IMR-90 (cell line): ENCODE measurements at regions not wholly inside any gene's neighbourhood (a gene's known extent, or its start where the extent isn't known, plus 50 kb on each side); places are given as distances from the start of the nearest gene placed in this dataset.
A peak's percentile ranks its signal among the peaks of the same experiment; 100 is the strongest.

Experiments used
- ATAC-seq: fragments of 200-7000 bp; cut with Tn5 transposase; 2 replicates; pipeline ENCODE4 v1.9.1; 2020; ENCODE audit warnings: low read depth, mild to moderate bottlenecking, moderate library complexity
- BruUV-seq: library from RNA; stranded (reverse); fragments of 400-500 nt; replicated peaks from 2 replicates; lab custom pipeline; 2021; lab: Mats Ljungman, UMichigan
- CTCF ChIA-PET: fragments of 300-600 bp; formaldehyde crosslinking; extraction: SDS; loops from one replicate; lab custom pipeline; 2021; ENCODE audit warnings: antibody characterized with exemption; lab: Yijun Ruan, JAX
- POLR2A ChIA-PET: fragments of 300-600 bp; sonication (Branson Sonifier 250); formaldehyde crosslinking; loops from one replicate; lab custom pipeline; 2022; ENCODE audit warnings: antibody characterized with exemption; ENCODE audit not compliant: unreplicated experiment; lab: Charles Lee
- DNase-seq: peaks from one replicate; pipeline ENCODE4 v3.0.0; 2013
- H2AFZ ChIP-seq: replicated peaks from 2 replicates; pipeline ENCODE3; 2013; ENCODE audit warnings: low read length, mild to moderate bottlenecking; ENCODE audit not compliant: poor library complexity
- H2AK5ac ChIP-seq: 2 replicates; pipeline ENCODE4 v1.6.1; 2013; ENCODE audit warnings: low read depth, low read length, inconsistent platforms
- H2AK9ac ChIP-seq: replicated peaks from 2 replicates; pipeline ENCODE3; 2013; ENCODE audit warnings: mild to moderate bottlenecking, low read depth, low read length, moderate library complexity; ENCODE audit not compliant: poor library complexity
- H2BK120ac ChIP-seq: 2 replicates; pipeline ENCODE4 v1.6.1; 2013; ENCODE audit warnings: low read depth, low read length, inconsistent platforms
- H2BK15ac ChIP-seq: 3 replicates; pipeline ENCODE4 v1.6.1; 2013; ENCODE audit warnings: low read depth, low read length, inconsistent platforms
- H2BK20ac ChIP-seq: 2 replicates; pipeline ENCODE4 v1.6.1; 2013; ENCODE audit warnings: low read depth, mild to moderate bottlenecking, inconsistent platforms, low read length, moderate library complexity
- H2BK5ac ChIP-seq: 2 replicates; pipeline ENCODE4 v1.6.1; 2013; ENCODE audit warnings: mild to moderate bottlenecking, low read depth, low read length, inconsistent platforms; ENCODE audit not compliant: poor library complexity, severe bottlenecking
- H3K14ac ChIP-seq: replicated peaks from 2 replicates; pipeline ENCODE4 v1.6.1; 2013; ENCODE audit warnings: low read depth, low read length, inconsistent platforms
- H3K18ac ChIP-seq: 2 replicates; pipeline ENCODE4 v1.6.1; 2013; ENCODE audit warnings: low read depth, low read length, control low read depth
- H3K23ac ChIP-seq: 2 replicates; pipeline ENCODE4 v1.6.1; 2013; ENCODE audit warnings: low read depth, low read length, inconsistent platforms
- H3K27ac ChIP-seq: 2 replicates; pipeline ENCODE4 v1.5.1; 2013; ENCODE audit warnings: mild to moderate bottlenecking, control low read depth, low read length; ENCODE audit not compliant: insufficient read depth
- H3K27me3 ChIP-seq: 2 replicates; pipeline ENCODE4 v1.6.1; 2013; ENCODE audit warnings: low read length; ENCODE audit not compliant: control insufficient read depth, insufficient read depth
- H3K36me3 ChIP-seq: 2 replicates; pipeline ENCODE4 v1.6.1; 2013; ENCODE audit warnings: low read length, mixed read lengths; ENCODE audit not compliant: control insufficient read depth, insufficient read depth
- H3K4ac ChIP-seq: 2 replicates; pipeline ENCODE4 v1.6.1; 2013; ENCODE audit warnings: low read depth, low read length, inconsistent platforms
- H3K4me1 ChIP-seq: 2 replicates; pipeline ENCODE4 v1.6.1; 2013; ENCODE audit warnings: low read length, mixed read lengths; ENCODE audit not compliant: control insufficient read depth, insufficient read depth
- H3K4me2 ChIP-seq: 2 replicates; pipeline ENCODE4 v1.6.1; 2013; ENCODE audit warnings: low read depth, mild to moderate bottlenecking, control low read depth, low read length, moderate library complexity
- H3K4me3 ChIP-seq: 2 replicates; pipeline ENCODE4 v1.5.1; 2013; ENCODE audit warnings: low read depth, mild to moderate bottlenecking, control low read depth, low read length, moderate library complexity; ENCODE audit not compliant: insufficient read depth
- H3K56ac ChIP-seq: 2 replicates; pipeline ENCODE4 v1.6.1; 2013; ENCODE audit warnings: low read length, inconsistent platforms; ENCODE audit not compliant: insufficient read depth; ENCODE audit errors: extremely low read depth
- H3K79me1 ChIP-seq, 2 experiments: 2 replicates each; pipeline ENCODE4 v1.6.1; 2013; ENCODE audit warnings: low read length in 2 of 2, inconsistent platforms in 1 of 2, low read depth in 1 of 2
- H3K9ac ChIP-seq: 2 replicates; pipeline ENCODE4 v1.6.1; 2013; ENCODE audit warnings: low read depth, low read length, control low read depth
- H3K9me1 ChIP-seq: 2 replicates; pipeline ENCODE4 v1.6.1; 2013; ENCODE audit warnings: low read length, inconsistent platforms; ENCODE audit not compliant: insufficient read depth
- H3K9me3 ChIP-seq: 2 replicates; pipeline ENCODE4 v1.6.1; 2013; ENCODE audit warnings: low read length; ENCODE audit not compliant: control insufficient read depth, insufficient read depth
- H4K20me1 ChIP-seq: 2 replicates; pipeline ENCODE4 v1.6.1; 2013; ENCODE audit warnings: low read length, inconsistent platforms; ENCODE audit not compliant: insufficient read depth
- H4K5ac ChIP-seq: 2 replicates; pipeline ENCODE4 v1.6.1; 2013; ENCODE audit warnings: mild to moderate bottlenecking, low read depth, low read length, control low read depth
- H4K8ac ChIP-seq, 2 experiments: 2 replicates each; pipeline ENCODE4 v1.6.1; 2013; ENCODE audit warnings: low read depth in 2 of 2, low read length in 2 of 2, control low read depth in 1 of 2, inconsistent platforms in 1 of 2
- H4K91ac ChIP-seq: 2 replicates; pipeline ENCODE4 v1.6.1; 2013; ENCODE audit warnings: low read depth, low read length, inconsistent platforms; ENCODE audit not compliant: insufficient read depth
- ELK1 ChIP-seq: fragments of 150-350 bp; IDR thresholded peaks from 2 replicates; pipeline ENCODE4 v1.6.1; 2016; ENCODE audit warnings: low read depth, mild to moderate bottlenecking, low read length, moderate library complexity, borderline replicate concordance
- MAFK ChIP-seq: IDR thresholded peaks from 2 replicates; pipeline ENCODE4 v1.6.1; 2012; ENCODE audit warnings: low read depth, low read length, improper control_type of control experiment
- WGBS, 2 experiments: methylation state at CpG; one replicate each; pipeline versions ENCODE4 v1.1.5 to v1.1.7; 2013; ENCODE audit warnings: missing lambda C conversion rate in 2 of 2; ENCODE audit not compliant: insufficient read length in 1 of 2; ENCODE audit errors: extremely low coverage in 2 of 2; 5-methylcytosine and 5-hydroxymethylcytosine counted together
- dilution Hi-C: fragments of 300-500 bp; cut with HindIII; formaldehyde crosslinking; loops from one replicate; pipeline ENCODE4 v1.14.3; 2018; ENCODE audit warnings: low sequenced_read_pairs; ENCODE audit not compliant: unreplicated experiment
- in situ Hi-C: fragments of 300-500 bp; cut with MboI; formaldehyde crosslinking; loops from 3 replicates; pipeline ENCODE4 v1.14.3; 2019; ENCODE audit warnings: low sequenced_read_pairs, inconsistent platforms, mixed read lengths
- intact Hi-C: fragments of 100-400 bp; cut with micrococcal nuclease; formaldehyde crosslinking; loops from 2 replicates; pipeline ENCODE4 v1.10.0; 2022

GRCh38 chr13:26872525-26873385 lies 112.2 kb upstream of the GPR12 start (continued):
- TF ChIP-seq ELK1, result no peak

- no peak overlapping the region for H3K4me2 ChIP-seq
- no peaks in the 10 kb centered on the region for H3K9me3 ChIP-seq
- DNase-seq (peak; percentile 14), ATAC-seq (peak; percentile 57)
- no peak overlapping the region for H2BK5ac ChIP-seq
- no peak overlapping the region for H4K8ac ChIP-seq
- H3K79me1 ChIP-seq, result no peaks in the 10 kb centered on the region
- 6% methylated on average over 3 of the region's 5 CpGs; no CpG with 5 or more reads in 1 of the 2 experiments for WGBS, 2 experiments
- H4K20me1 ChIP-seq, result no peaks in the 10 kb centered on the region
- no peak overlapping the region for H2BK120ac ChIP-seq
- no peak overlapping the region for H3K27ac ChIP-seq
- H4K5ac ChIP-seq, result no peak overlapping the region
- no peaks in the 10 kb centered on the region for H3K36me3 ChIP-seq
- H2BK20ac ChIP-seq, result no peak overlapping the region
- TF ChIP-seq MAFK, result 0 out of 2 replicates have a peak, but pooled peaks have one; percentile 18
- TF ChIP-seq ELK1, result no peak
- BruUV-seq, result no TSS peak
- H3K18ac ChIP-seq, result no peak overlapping the region
- H3K27me3 ChIP-seq, result no peaks in the 10 kb centered on the region
- H3K56ac ChIP-seq, result no peak overlapping the region
- ChIA-PET CTCF (no interaction called here), POLR2A (no interaction called here)
- no peak overlapping the region for H3K23ac ChIP-seq
- no peak overlapping the region for H3K4ac ChIP-seq
- in situ Hi-C loops (no loop called here), intact Hi-C loops (loop anchor here (2.0 kb wide), 1 partner anchor 159 kb away; no protein-coding TSS in a partner anchor), dilution Hi-C loops (no loop called here)
- no peak overlapping the region for H2AK5ac ChIP-seq
- H3K4me1 ChIP-seq, result no peaks in the 10 kb centered on the region
- H2AFZ ChIP-seq, result no peak overlapping the region
- no peak overlapping the region for H3K14ac ChIP-seq
- H2BK15ac ChIP-seq, result no peak overlapping the region
- no peak overlapping the region for H2AK9ac ChIP-seq
- H4K91ac ChIP-seq, result no peak overlapping the region
- H3K9me1 ChIP-seq, result no peaks in the 10 kb centered on the region
- H3K4me3 ChIP-seq, result no peak overlapping the region
- H3K9ac ChIP-seq, result no peak overlapping the region
Observed at GRCh38 chr13:26867451-26868091, 107.0 kb upstream of the GPR12 start.
